ENCODE measurements at regions not wholly inside any gene's neighbourhood (a gene's known extent, or its start where the extent isn't known, plus 50 kb on each side); places are given as distances from the start of the nearest gene placed in this dataset.

GRCh38 chr5:170439223-170439943 is 50.2 kb upstream of the KCNMB1 start:
- Histone ChIP-seq H3K27ac (ENCODE audit: low read depth in 1 of 2, low read length in 2 of 2) (no peak overlapping the region), H3K27me3 (ENCODE audit: control insufficient read depth in 2 of 2, insufficient read depth in 2 of 2, low read length in 2 of 2) (no peaks in the 10 kb centered on the region), H3K36me3 (replicated peaks in 1 of 2; ENCODE audit: control insufficient read depth in 1 of 2, insufficient read depth in 2 of 2, low read length in 2 of 2) (no peaks in the 10 kb centered on the region), H3K4me2 (replicated peaks; ENCODE audit: extremely low read depth, low read length, poor library complexity, severe bottlenecking) (no peak overlapping the region), H3K4me3 (replicated peaks in 1 of 3; ENCODE audit: low read depth in 2 of 3, low read length in 3 of 3) (no peak overlapping the region), H2AFZ (ENCODE audit: insufficient read depth, low read depth, low read length, poor library complexity, severe bottlenecking) (no peak overlapping the region), H3K9ac (ENCODE audit: insufficient read depth, low read length, poor library complexity, severe bottlenecking) (no peak overlapping the region), H3K79me2 (ENCODE audit: insufficient read depth, low read length) (no peaks in the 10 kb centered on the region), H3K4me1 (ENCODE audit: control insufficient read depth in 1 of 2, insufficient read depth in 2 of 2, low read length in 2 of 2) (no peaks in the 10 kb centered on the region), H4K20me1 (ENCODE audit: insufficient read depth, low read length) (no peaks in the 10 kb centered on the region), H3K9me3 (replicated peaks in 1 of 2; ENCODE audit: control insufficient read depth in 1 of 2, insufficient read depth in 1 of 2, low read length in 2 of 2) (no peaks in the 10 kb centered on the region)
- no peak for DNase-seq
- no peaks in the 10 kb centered on the region for H3K4me1 Mint-ChIP-seq
- no peaks in the 10 kb centered on the region for H3K36me3 Mint-ChIP-seq
- 85% methylated on average over 12 of the region's 15 CpGs for WGBS (ENCODE audit: insufficient coverage)
- no peak overlapping the region for H3K4me3 Mint-ChIP-seq
- H3K27me3 Mint-ChIP-seq (ENCODE audit: low read depth in 3 of 3), result peaks cover 0 to 8% (median 0%) of the 10 kb centered on the region in 3 donors
- intact Hi-C loops (cut with micrococcal nuclease), result no loop called here
- H3K27ac Mint-ChIP-seq, result no peak overlapping the region
- TF ChIP-seq, protein P1, sequence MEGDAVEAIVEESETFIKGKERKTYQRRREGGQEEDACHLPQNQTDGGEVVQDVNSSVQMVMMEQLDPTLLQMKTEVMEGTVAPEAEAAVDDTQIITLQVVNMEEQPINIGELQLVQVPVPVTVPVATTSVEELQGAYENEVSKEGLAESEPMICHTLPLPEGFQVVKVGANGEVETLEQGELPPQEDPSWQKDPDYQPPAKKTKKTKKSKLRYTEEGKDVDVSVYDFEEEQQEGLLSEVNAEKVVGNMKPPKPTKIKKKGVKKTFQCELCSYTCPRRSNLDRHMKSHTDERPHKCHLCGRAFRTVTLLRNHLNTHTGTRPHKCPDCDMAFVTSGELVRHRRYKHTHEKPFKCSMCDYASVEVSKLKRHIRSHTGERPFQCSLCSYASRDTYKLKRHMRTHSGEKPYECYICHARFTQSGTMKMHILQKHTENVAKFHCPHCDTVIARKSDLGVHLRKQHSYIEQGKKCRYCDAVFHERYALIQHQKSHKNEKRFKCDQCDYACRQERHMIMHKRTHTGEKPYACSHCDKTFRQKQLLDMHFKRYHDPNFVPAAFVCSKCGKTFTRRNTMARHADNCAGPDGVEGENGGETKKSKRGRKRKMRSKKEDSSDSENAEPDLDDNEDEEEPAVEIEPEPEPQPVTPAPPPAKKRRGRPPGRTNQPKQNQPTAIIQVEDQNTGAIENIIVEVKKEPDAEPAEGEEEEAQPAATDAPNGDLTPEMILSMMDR (IDR thresholded peaks at IDR 0.05), result no peak
- no peaks in the 10 kb centered on the region for H3K9me3 Mint-ChIP-seq

Measured in CD14-positive monocyte (primary cell).